ENCODE measurements at regions not wholly inside any gene's neighbourhood (a gene's known extent, or its start where the extent isn't known, plus 50 kb on each side); places are given as distances from the start of the nearest gene placed in this dataset.

- BruUV-seq (replicated peaks) = no TSS peak
- intact Hi-C loops (cut with micrococcal nuclease) = no loop called here
- H3K4me1 ChIP-seq (ENCODE audit: insufficient read depth, low read length) = peaks cover 3% of the 10 kb centered on the region; the same call in 1 of the 2 replicates
- ChIA-PET POLR2A (ENCODE audit: unreplicated experiment) (no interaction called here), CTCF (no interaction called here)
- no peaks in the 10 kb centered on the region for H3K9me2 ChIP-seq (replicated peaks; ENCODE audit: low read length)
- TF ChIP-seq EZH2 (IDR thresholded peaks at IDR 0.05; ENCODE audit: low read length, unreplicated experiment) (no peak), EZH2phosphoT487 (IDR thresholded peaks at IDR 0.05; ENCODE audit: borderline replicate concordance, low read length) (no peak)
- TF ChIP-seq, protein P1, sequence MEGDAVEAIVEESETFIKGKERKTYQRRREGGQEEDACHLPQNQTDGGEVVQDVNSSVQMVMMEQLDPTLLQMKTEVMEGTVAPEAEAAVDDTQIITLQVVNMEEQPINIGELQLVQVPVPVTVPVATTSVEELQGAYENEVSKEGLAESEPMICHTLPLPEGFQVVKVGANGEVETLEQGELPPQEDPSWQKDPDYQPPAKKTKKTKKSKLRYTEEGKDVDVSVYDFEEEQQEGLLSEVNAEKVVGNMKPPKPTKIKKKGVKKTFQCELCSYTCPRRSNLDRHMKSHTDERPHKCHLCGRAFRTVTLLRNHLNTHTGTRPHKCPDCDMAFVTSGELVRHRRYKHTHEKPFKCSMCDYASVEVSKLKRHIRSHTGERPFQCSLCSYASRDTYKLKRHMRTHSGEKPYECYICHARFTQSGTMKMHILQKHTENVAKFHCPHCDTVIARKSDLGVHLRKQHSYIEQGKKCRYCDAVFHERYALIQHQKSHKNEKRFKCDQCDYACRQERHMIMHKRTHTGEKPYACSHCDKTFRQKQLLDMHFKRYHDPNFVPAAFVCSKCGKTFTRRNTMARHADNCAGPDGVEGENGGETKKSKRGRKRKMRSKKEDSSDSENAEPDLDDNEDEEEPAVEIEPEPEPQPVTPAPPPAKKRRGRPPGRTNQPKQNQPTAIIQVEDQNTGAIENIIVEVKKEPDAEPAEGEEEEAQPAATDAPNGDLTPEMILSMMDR (conservative IDR thresholded peaks at IDR 0.05; ENCODE audit: low read depth, low read length) = no peak
- H3K9me3 ChIP-seq (ENCODE audit: low read length) = no peaks in the 10 kb centered on the region
- peaks cover 36% of the 10 kb centered on the region for H3K27me3 ChIP-seq (ENCODE audit: low read length)
- H3K79me2 ChIP-seq (ENCODE audit: low read length) = no peaks in the 10 kb centered on the region
- no peak for DNase-seq
- no peak overlapping the region for H2AFZ ChIP-seq (ENCODE audit: low read length)
- H3K4me2 ChIP-seq (ENCODE audit: low read length) = no peak overlapping the region
- no peak overlapping the region for H3K4me3 ChIP-seq (ENCODE audit: low read length)
- H3K36me3 ChIP-seq (ENCODE audit: low read depth, low read length) = no peaks in the 10 kb centered on the region
- no peak for ATAC-seq
- H3K9ac ChIP-seq (ENCODE audit: low read length) = no peak overlapping the region
- H3F3A ChIP-seq (ENCODE audit: low read length, unreplicated experiment) = no peaks in the 10 kb centered on the region
- no peaks in the 10 kb centered on the region for H4K20me1 ChIP-seq (ENCODE audit: low read length)
- no peak overlapping the region for H3K27ac ChIP-seq (ENCODE audit: low read length)
These were observed 59.9 kb upstream of the RAB12 start for GRCh38 chr18:8549254-8549757.

DNA sequence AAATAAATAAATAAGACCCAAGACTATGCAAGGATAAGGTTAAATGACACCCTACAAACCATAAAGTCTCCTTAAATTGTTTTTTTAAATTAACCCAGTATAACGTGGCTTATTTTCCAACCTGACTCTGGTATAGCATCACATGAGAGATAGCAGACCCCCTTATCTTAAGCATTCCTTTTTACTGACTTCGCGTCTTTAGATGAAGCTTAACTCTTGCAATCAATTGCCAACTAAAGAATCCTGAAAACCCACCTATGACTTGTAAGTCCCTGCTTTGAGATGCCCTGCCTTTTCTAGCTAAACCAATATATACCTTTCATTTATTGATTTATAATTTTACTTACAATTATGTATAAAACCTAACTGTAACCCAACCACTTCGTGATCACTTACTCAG is 57.1 kb upstream of the RAB12 start:
- H3K9me2 ChIP-seq (replicated peaks; ENCODE audit: low read length) = no peaks in the 10 kb centered on the region
- intact Hi-C loops (cut with micrococcal nuclease) = no loop called here
- H3K4me3 ChIP-seq (ENCODE audit: low read length) = no peak overlapping the region
- H3K9me3 ChIP-seq (ENCODE audit: low read length) = no peaks in the 10 kb centered on the region
- peaks cover 3% of the 10 kb centered on the region; the same call in 1 of the 2 replicates for H3K4me1 ChIP-seq (ENCODE audit: insufficient read depth, low read length)
- no peaks in the 10 kb centered on the region for H3K36me3 ChIP-seq (ENCODE audit: low read depth, low read length)
- no peaks in the 10 kb centered on the region for H3F3A ChIP-seq (ENCODE audit: low read length, unreplicated experiment)
- no peaks in the 10 kb centered on the region for H4K20me1 ChIP-seq (ENCODE audit: low read length)
- CTCF ChIA-PET = no interaction called here
- no peak overlapping the region for H2AFZ ChIP-seq (ENCODE audit: low read length)
- peaks cover 32% of the 10 kb centered on the region for H3K27me3 ChIP-seq (ENCODE audit: low read length)
- ATAC-seq (no peak), DNase-seq (no peak)
- H3K9ac ChIP-seq (ENCODE audit: low read length) = no peak overlapping the region
- no peak overlapping the region for H3K4me2 ChIP-seq (ENCODE audit: low read length)
- no peak overlapping the region for H3K27ac ChIP-seq (ENCODE audit: low read length)
- no peaks in the 10 kb centered on the region for H3K79me2 ChIP-seq (ENCODE audit: low read length)
- POLR2A ChIA-PET (ENCODE audit: unreplicated experiment) = no interaction called here
- TF ChIP-seq, protein P1 (conservative IDR thresholded peaks at IDR 0.05; ENCODE audit: low read depth, low read length) = no peak
- TF ChIP-seq EZH2phosphoT487 (IDR thresholded peaks at IDR 0.05; ENCODE audit: borderline replicate concordance, low read length) = no peak
- TF ChIP-seq EZH2 (IDR thresholded peaks at IDR 0.05; ENCODE audit: low read length, unreplicated experiment) = no peak
- no TSS peak for BruUV-seq (replicated peaks)

DNA sequence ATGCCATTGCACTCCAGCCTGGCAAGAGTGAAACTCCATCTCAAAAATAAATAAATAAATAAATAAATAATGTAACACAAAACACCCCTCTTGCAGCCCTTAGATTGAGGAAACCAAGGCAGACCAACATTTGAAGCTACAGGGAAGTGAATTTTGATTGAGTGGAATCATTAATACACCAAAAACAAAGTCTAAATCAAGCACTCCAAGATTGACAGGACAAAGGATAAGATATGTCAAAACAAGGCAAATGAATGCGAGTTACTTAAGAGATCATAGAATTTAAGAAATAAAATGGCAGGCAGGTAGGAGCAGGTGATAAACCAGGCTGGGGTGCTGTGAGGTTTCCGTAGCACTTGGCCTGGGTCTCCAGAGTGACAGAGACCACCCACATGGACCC is 54.9 kb upstream of the RAB12 start:
- BruUV-seq (replicated peaks) = no TSS peak

More for the DNA sequence above, 54.9 kb upstream of the RAB12 start:
- Histone ChIP-seq H3K4me1 (ENCODE audit: insufficient read depth, low read length) (peaks cover under 1% of the 10 kb centered on the region), H3K9me2 (replicated peaks; ENCODE audit: low read length) (no peaks in the 10 kb centered on the region), H3F3A (ENCODE audit: low read length, unreplicated experiment) (no peaks in the 10 kb centered on the region), H2AFZ (ENCODE audit: low read length) (no peak overlapping the region), H3K36me3 (ENCODE audit: low read depth, low read length) (no peaks in the 10 kb centered on the region), H3K4me2 (ENCODE audit: low read length) (no peak overlapping the region), H3K27ac (ENCODE audit: low read length) (no peak overlapping the region), H3K27me3 (ENCODE audit: low read length) (peaks cover 25% of the 10 kb centered on the region), H3K79me2 (ENCODE audit: low read length) (no peaks in the 10 kb centered on the region), H4K20me1 (ENCODE audit: low read length) (no peaks in the 10 kb centered on the region), H3K4me3 (ENCODE audit: low read length) (no peak overlapping the region), H3K9ac (ENCODE audit: low read length) (no peak overlapping the region), H3K9me3 (ENCODE audit: low read length) (no peaks in the 10 kb centered on the region)
- DNase-seq (no peak), ATAC-seq (no peak)
- intact Hi-C loops (cut with micrococcal nuclease) = no loop called here
- CTCF ChIA-PET = no interaction called here
- POLR2A ChIA-PET (ENCODE audit: unreplicated experiment) = no interaction called here
- TF ChIP-seq EZH2phosphoT487 (IDR thresholded peaks at IDR 0.05; ENCODE audit: borderline replicate concordance, low read length) (no peak), EZH2 (IDR thresholded peaks at IDR 0.05; ENCODE audit: low read length, unreplicated experiment) (no peak)
- TF ChIP-seq, protein P1 (conservative IDR thresholded peaks at IDR 0.05; ENCODE audit: low read depth, low read length) = no peak
